GM12892 (cell line): ENCODE measurements at regions not wholly inside any gene's neighbourhood (a gene's known extent, or its start where the extent isn't known, plus 50 kb on each side); places are given as distances from the start of the nearest gene placed in this dataset.

Experiments
- POLR2A ChIP-seq: IDR thresholded peaks from 2 replicates; pipeline ENCODE4 v1.6.1; 2011; ENCODE audit warnings: low read depth, low read length, control low read depth
- POLR2AphosphoS5 ChIP-seq: IDR thresholded peaks from 2 replicates; pipeline ENCODE4 v1.6.1; 2011; ENCODE audit warnings: low read depth, low read length, control low read depth
- TAF1 ChIP-seq: IDR thresholded peaks from 2 replicates; pipeline ENCODE4 v1.6.1; 2011; ENCODE audit warnings: low read depth, mild to moderate bottlenecking, control low read depth, low read length, borderline replicate concordance

GRCh38 chr14:100409651-100410050 lies 86.5 kb downstream of the SLC25A47 start:
- TF ChIP-seq POLR2A (no peak), POLR2AphosphoS5 (no peak), TAF1 (no peak)
